ENCODE measurements at regions not wholly inside any gene's neighbourhood (a gene's known extent, or its start where the extent isn't known, plus 50 kb on each side); places are given as distances from the start of the nearest gene placed in this dataset.

DNA sequence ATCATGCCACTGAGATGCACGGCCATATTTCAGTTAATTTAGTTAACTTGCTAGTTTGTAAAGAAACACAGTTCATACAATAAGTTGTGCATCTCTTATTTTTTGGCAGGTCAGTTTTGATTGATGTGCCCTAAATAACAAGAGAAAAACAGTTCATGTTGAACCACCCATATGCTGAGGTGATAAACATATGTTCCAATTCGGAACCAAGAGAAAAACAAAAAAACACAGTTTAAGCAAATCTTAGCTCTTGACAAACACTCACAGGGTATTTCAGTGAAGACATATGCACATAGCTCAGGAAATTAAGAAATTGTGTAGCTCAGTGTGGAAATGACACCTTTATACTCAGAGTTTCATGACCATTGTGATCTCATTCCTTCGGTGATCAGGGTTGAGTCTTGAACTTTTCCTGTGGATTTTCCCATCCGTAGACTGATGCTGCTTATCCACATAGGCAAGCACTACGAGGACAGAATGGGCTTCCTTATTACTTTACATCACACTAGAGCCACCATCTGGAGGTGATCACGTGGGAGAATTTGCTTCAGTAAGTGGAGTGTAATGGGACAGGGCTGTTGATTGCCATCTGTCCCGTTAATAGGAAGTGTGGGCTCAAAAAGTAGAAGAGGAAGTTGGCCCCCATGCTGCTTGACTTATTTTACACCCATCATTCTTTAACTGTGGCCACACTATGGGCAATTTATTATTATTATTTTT is 773.0 kb downstream of the MTRR start:
- DNase-seq (ENCODE audit: low spot score), result no peak

GRCh38 chr5:8644377-8644776 is 775.4 kb downstream of the MTRR start:
- no peak for DNase-seq (ENCODE audit: low spot score)

GRCh38 chr5:8647111-8647510 is 778.2 kb downstream of the MTRR start:
- DNase-seq (ENCODE audit: low spot score), result no peak

GRCh38 chr5:8650186-8650585 is 781.2 kb downstream of the MTRR start:
- DNase-seq (ENCODE audit: low spot score), result no peak

- DNase-seq (ENCODE audit: low spot score), result no peak
These were observed 791.4 kb downstream of the MTRR start for GRCh38 chr5:8660133-8660893.

GRCh38 chr5:8663374-8663773 is 794.4 kb downstream of the MTRR start:
- no peak for DNase-seq (ENCODE audit: low spot score)

DNA sequence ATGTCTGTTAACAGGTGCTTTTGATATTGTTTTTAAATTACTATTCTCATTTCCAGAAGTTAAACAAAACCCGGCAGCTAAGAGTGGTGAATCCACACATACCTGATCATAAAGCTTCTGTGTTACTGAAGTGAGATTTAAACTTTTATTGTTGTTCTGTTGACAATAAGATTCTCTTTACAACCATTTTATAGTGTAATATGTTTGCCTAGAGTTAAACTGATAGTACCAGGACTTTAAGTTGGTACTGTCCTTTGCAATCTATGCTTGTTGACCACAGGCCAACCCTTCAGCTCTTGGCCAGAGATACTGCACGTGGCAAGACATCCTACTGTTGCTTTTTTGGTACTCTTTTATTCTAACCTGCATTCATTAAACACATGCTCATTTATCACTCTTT is 806.2 kb downstream of the MTRR start:
- DNase-seq (ENCODE audit: low spot score), result no peak

- DNase-seq (ENCODE audit: low spot score), result no peak
These were observed 807.7 kb downstream of the MTRR start for GRCh38 chr5:8676695-8677094.

DNA sequence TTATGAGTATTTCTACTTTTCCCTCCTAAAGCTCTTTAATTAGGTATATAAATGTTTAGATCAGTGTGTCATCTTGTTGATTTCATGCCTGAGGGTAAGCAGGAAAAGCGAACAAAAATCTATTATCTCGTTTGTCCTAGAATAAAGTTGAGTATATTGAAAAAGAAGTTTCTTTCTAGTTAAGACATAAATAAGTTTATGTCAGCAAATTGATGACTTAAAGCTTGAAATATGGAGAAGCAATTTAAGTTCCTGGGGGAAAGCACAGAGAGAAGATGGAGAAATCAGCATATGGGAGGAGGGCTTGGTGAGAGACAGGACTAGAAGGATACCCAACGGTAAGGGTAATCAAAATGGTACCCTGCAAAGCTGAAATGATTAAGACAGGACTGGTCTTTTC is 813.4 kb downstream of the MTRR start:
- no peak for DNase-seq (ENCODE audit: low spot score)

DNA sequence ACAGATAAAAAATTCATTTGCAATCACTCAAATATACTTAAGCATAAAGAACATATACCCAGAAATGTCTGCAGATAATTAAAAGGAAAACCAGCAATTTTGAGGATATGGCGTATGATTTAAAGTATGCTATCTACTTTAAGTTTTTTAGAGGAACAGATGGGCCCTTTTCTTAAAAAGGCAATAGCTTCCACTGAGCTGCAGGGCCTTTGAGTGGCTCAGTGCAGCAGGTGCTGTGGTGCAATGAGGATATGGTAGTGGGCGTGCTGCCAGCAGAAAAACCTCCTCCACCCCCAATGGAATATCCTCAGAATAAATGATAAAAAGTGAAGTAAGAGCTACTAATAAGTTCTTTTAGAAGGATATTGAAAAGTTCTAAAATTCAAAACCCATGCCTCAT is 814.5 kb downstream of the MTRR start:
- DNase-seq (ENCODE audit: low spot score), result no peak

GRCh38 chr5:8685704-8686103 is 816.8 kb downstream of the MTRR start:
- DNase-seq (ENCODE audit: low spot score), result no peak

GRCh38 chr5:8686707-8687106 is 817.8 kb downstream of the MTRR start:
- DNase-seq (ENCODE audit: low spot score), result no peak

GRCh38 chr5:8689773-8690172 is 820.8 kb downstream of the MTRR start:
- DNase-seq (ENCODE audit: low spot score), result no peak

- DNase-seq (ENCODE audit: low spot score), result no peak
These were observed 822.3 kb downstream of the MTRR start for GRCh38 chr5:8691221-8691620.

DNA sequence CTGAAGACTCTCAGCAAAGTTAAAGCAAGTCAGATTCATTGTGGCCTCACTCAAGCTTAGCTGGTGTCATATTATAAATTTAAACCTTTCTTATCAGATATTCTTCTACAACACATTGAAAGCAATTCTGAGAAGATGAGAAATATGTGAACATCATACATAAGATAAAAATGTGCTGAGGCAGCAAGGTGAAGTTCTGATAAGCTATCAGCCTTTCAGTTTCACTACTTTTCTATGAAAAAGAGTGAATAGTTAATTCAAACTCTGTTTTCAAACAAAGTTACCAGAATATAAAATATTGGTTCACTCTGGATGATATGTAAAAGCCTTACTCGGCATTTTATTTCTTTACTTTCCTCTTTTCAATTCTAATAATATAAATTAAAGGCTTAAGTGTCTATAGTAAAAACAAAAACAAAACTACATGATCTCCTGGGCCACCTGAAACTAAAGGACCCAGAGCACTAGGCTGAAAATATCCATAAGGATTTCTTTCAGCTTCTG is 824.4 kb downstream of the MTRR start:
- no peak for DNase-seq (ENCODE audit: low spot score)

DNA sequence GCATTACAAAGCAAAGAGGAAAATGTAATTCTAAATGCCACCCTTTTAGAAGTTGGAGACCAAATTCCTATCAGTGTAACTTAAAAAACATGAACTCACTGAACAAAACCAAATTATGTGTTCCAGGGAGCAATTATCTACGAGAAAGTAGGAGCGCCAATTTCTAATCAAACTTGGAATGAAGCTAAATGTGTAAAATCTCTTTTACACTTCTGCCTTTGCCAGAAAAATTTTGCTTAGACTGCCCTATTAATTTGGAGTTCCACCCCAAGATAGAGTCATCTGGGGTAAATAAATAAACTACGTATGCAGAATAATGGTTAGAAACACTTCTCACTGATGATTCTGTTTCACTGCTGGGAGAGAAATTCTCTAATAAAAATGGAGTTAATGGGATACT is 825.6 kb downstream of the MTRR start:
- no peak for DNase-seq (ENCODE audit: low spot score)

DNA sequence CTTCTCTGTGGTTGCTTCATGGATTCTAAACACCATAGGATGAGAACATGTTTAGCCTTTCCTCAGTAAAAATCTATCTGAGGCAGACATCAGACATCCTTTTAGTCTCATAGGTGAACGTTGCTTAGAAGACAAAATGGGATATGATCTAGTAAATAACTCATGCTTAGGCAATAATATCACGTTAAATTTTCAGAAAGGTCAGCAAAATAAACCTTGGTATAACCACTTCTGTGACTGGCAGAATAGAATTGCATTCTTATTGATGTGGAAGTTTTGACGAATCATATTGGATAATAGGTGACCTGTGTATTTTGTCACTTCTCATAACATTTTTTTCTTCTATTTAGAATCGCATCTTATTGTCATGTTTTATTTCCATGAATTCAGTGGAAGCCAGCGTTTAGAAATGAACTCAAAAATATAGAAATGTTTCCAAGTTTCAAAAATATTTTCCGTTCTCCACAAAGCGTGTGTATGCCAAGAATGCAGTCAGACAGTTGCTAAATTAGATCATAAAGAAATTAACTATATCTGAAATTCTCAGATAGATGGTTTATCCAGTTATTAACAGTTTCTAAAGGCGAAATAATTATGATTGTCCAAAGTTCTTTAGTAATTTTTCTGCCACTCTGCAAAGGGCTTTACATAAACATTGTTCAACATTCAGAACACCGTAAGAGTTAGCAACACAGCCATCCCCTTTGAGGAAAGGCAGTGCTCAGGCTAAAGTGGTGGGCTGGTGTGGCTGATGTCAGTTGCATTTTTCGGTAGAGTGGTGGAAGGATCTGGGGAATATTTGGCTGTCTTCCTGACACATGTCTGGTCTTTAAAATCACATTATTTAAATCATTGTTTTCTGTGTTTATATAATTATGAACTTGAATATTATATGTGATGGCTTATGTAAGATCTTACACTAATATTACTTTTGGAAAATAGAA is 827.2 kb downstream of the MTRR start:
- DNase-seq (ENCODE audit: low spot score), result no peak

DNA sequence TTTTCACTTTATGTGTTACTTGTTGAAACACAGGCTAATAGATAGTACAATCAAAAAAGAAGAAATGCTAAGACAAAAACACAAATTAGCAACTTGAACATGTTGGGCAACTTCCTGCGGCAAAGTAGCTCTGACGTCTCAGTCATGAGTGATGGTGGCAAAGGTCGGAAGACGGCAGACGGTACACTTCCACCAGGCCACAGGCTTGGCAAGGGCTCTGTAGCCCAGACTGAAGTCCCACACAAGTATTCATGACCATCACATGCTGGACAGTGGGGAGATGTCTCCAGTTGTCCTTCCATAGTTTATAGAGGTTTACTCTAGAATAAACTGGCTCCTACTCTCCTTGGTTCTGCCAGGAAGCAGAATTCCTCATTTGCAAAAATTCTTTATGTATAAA is 831.3 kb downstream of the MTRR start:
- no peak for DNase-seq (ENCODE audit: low spot score)

GRCh38 chr5:8700671-8701070 is 831.7 kb downstream of the MTRR start:
- no peak for DNase-seq (ENCODE audit: low spot score)

DNA sequence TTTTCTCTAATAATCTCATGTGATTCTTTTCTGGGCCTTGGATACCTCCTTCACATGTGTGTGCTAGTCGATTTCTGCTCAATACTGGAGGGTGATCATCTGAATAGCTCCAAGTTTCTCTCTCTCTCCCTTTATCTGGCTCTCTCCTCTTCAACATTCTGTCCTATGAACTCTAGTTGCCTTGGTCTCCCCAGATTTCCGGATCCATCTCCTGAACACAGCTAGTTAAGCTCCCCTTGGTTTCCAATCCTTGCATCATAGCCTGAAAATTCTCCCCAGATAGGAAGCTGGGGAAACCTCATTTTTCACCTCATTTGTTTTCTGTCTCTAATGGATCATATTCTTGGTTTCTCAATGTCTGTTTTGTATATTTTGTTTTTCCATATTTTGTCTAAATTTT is 832.3 kb downstream of the MTRR start:
- DNase-seq (ENCODE audit: low spot score), result no peak

DNA sequence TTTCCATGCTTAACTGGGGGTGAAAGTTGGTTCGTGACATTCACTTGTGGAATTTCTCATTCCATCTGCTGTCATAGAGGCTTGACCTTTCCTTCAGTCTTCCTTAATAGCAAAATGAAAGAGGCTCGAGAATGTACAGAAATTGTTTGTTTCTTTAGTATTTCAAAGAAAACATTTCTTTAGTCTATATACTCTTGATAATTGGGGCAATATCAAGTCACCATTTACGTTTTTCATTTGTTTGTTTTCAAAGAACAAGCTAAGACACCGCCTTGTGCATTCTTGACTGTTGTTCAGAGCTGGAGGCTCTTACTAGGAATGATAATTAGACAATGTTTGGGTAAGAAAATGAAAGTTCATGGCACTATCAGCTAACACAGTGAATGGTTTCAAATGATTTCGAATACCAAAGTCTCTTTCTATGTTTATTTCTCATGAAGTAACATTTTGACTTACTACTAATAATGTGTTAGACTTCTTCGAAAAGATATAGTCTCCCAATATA is 835.4 kb downstream of the SEMA5A start:
- no peak for DNase-seq (ENCODE audit: low spot score)

- no peak for DNase-seq (ENCODE audit: low spot score)
These were observed 831.7 kb downstream of the SEMA5A start for GRCh38 chr5:8714198-8714597.

Measured in CD4-positive, alpha-beta T cell treated with Interleukin-2 at 100 ng/mL for 4 hours (primary cell).